MM.1S (cell line): ENCODE measurements at regions not wholly inside any gene's neighbourhood (a gene's known extent, or its start where the extent isn't known, plus 50 kb on each side); places are given as distances from the start of the nearest gene placed in this dataset.

Experiments
- DNase-seq: peaks from one replicate; pipeline ENCODE4 v3.0.0-alpha.2; 2015
- H2AFZ ChIP-seq: fragments of 300-600 bp; sonication (generic); 2 replicates; pipeline ENCODE4 v1.6.0; 2016; ENCODE audit warnings: antibody characterized with exemption, low read length
- H3F3A ChIP-seq: fragments of 300-600 bp; sonication (generic); 2 replicates; pipeline ENCODE4 v1.6.1; 2016; ENCODE audit warnings: mild to moderate bottlenecking, antibody characterized with exemption, low read length, moderate library complexity, mixed read lengths; ENCODE audit not compliant: insufficient read depth
- H3K27ac ChIP-seq: fragments of 300-600 bp; sonication (generic); 2 replicates; pipeline ENCODE4 v1.5.1; 2016; ENCODE audit warnings: mild to moderate bottlenecking, low read length
- H3K27me3 ChIP-seq: fragments of 300-600 bp; sonication (generic); replicated peaks from 2 replicates; pipeline ENCODE4 v1.6.0; 2016; ENCODE audit warnings: low read length; ENCODE audit not compliant: insufficient read depth
- H3K36me3 ChIP-seq: fragments of 300-600 bp; sonication (generic); replicated peaks from 2 replicates; pipeline ENCODE4 v1.6.1; 2016; ENCODE audit warnings: mild to moderate bottlenecking, low read length, mixed read lengths; ENCODE audit not compliant: insufficient read depth
- H3K4me1 ChIP-seq: fragments of 300-600 bp; sonication (generic); 2 replicates; pipeline ENCODE4 v1.6.1; 2016; ENCODE audit warnings: low read length, mixed read lengths
- H3K4me2 ChIP-seq: fragments of 300-600 bp; sonication (generic); 2 replicates; pipeline ENCODE4 v1.6.0; 2016; ENCODE audit warnings: low read depth, low read length
- H3K4me3 ChIP-seq: fragments of 300-600 bp; sonication (generic); 2 replicates; pipeline ENCODE4 v1.5.1; 2016; ENCODE audit warnings: low read length, mixed read lengths
- H3K79me2 ChIP-seq: fragments of 300-600 bp; sonication (generic); 2 replicates; pipeline ENCODE4 v1.6.1; 2016; ENCODE audit warnings: mixed run types, low read length, mixed read lengths
- H3K9ac ChIP-seq: fragments of 300-600 bp; sonication (generic); 2 replicates; pipeline ENCODE4 v1.6.1; 2016; ENCODE audit warnings: low read length, mixed read lengths
- H3K9me2 ChIP-seq: fragments of 300-600 bp; sonication (generic); replicated peaks from 2 replicates; pipeline ENCODE4 v1.6.1; 2016; ENCODE audit warnings: mild to moderate bottlenecking, low read length, mixed read lengths; ENCODE audit not compliant: insufficient read depth
- H3K9me3 ChIP-seq: fragments of 300-600 bp; sonication (generic); replicated peaks from 2 replicates; pipeline ENCODE4 v1.6.1; 2016; ENCODE audit warnings: mild to moderate bottlenecking, low read length, mixed read lengths; ENCODE audit not compliant: insufficient read depth
- H4K20me1 ChIP-seq: fragments of 300-600 bp; sonication (generic); 2 replicates; pipeline ENCODE4 v1.6.1; 2016; ENCODE audit warnings: mild to moderate bottlenecking, low read length, moderate library complexity, mixed read lengths; ENCODE audit not compliant: insufficient read depth
- EZH2 ChIP-seq: fragments of 300-600 bp; sonication (generic); optimal IDR thresholded peaks from 2 replicates; pipeline ENCODE3; 2017; ENCODE audit warnings: low read depth, mild to moderate bottlenecking, antibody characterized with exemption, low read length, mixed read lengths
- EZH2phosphoT487 ChIP-seq: fragments of 300-600 bp; sonication (generic); IDR thresholded peaks from 2 replicates; pipeline ENCODE4 v1.6.1; 2018; ENCODE audit warnings: antibody characterized with exemption, low read length
- TF ChIP-seq, protein P1 (sequence below): fragments of 300-600 bp; sonication (generic); IDR thresholded peaks from 2 replicates; pipeline ENCODE4 v1.5.1; 2016; ENCODE audit warnings: antibody characterized with exemption, low read length, mixed read lengths

GRCh38 chr4:1537410-1538095 is 131.3 kb upstream of the NKX1-1 start:
- no peaks in the 10 kb centered on the region for H3K9me3 ChIP-seq
- TF ChIP-seq EZH2phosphoT487 (no peak), EZH2 (no peak)
- TF ChIP-seq, protein P1, sequence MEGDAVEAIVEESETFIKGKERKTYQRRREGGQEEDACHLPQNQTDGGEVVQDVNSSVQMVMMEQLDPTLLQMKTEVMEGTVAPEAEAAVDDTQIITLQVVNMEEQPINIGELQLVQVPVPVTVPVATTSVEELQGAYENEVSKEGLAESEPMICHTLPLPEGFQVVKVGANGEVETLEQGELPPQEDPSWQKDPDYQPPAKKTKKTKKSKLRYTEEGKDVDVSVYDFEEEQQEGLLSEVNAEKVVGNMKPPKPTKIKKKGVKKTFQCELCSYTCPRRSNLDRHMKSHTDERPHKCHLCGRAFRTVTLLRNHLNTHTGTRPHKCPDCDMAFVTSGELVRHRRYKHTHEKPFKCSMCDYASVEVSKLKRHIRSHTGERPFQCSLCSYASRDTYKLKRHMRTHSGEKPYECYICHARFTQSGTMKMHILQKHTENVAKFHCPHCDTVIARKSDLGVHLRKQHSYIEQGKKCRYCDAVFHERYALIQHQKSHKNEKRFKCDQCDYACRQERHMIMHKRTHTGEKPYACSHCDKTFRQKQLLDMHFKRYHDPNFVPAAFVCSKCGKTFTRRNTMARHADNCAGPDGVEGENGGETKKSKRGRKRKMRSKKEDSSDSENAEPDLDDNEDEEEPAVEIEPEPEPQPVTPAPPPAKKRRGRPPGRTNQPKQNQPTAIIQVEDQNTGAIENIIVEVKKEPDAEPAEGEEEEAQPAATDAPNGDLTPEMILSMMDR = no peak
- H2AFZ ChIP-seq = no peak overlapping the region
- no peaks in the 10 kb centered on the region for H3K36me3 ChIP-seq
- no peaks in the 10 kb centered on the region for H3F3A ChIP-seq
- DNase-seq = no peak
- H3K9ac ChIP-seq = no peak overlapping the region
- no peaks in the 10 kb centered on the region for H4K20me1 ChIP-seq
- H3K27ac ChIP-seq = no peak overlapping the region
- no peaks in the 10 kb centered on the region for H3K79me2 ChIP-seq
- no peaks in the 10 kb centered on the region for H3K9me2 ChIP-seq
- H3K4me2 ChIP-seq = no peak overlapping the region
- no peak overlapping the region for H3K4me3 ChIP-seq
- peaks cover 17% of the 10 kb centered on the region for H3K27me3 ChIP-seq
- no peaks in the 10 kb centered on the region for H3K4me1 ChIP-seq

DNA sequence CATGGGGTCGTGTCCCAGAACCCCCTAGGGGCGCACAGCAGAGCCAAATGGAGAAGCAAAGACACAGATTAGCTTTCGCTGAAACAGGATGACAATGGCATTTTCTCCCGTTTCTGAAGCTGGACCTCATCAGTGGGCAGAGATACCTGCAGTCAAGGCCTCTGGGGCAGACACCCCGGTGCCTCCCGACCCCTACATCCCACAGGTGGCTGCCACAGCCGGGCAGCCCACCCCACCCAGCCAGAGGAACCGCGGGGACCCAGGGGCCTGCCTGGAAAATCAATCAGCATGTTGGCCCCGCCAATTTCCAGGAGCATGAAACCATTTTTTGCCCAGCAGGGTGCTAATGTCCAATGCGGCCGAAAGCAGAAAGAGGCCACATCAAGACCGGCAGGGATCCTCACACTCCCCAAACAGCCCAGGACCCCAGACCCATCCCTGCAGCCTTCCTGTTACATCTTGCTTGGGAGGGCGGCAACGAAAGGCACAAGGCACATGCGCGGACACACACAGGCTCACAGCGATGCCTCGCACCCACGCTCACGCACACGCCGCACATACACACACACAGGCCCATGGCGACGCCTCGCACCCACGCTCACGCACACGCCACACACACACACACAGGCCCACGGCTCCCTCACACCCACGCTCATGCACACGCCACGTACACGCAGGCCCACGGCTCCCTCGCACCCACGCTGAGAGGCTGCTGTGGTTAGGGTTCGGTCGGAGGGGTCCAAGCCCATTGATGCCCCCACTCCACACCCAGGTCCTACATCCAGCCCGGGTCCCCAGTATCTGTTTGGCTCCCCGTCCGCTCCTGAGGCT is 130.6 kb upstream of the NKX1-1 start:
- Histone ChIP-seq H2AFZ (no peak overlapping the region), H3K4me1 (no peaks in the 10 kb centered on the region), H3K9me2 (no peaks in the 10 kb centered on the region), H3K27me3 (peaks cover 12% of the 10 kb centered on the region), H3K4me3 (no peak overlapping the region), H3F3A (no peaks in the 10 kb centered on the region), H4K20me1 (no peaks in the 10 kb centered on the region), H3K79me2 (no peaks in the 10 kb centered on the region), H3K27ac (no peak overlapping the region), H3K36me3 (no peaks in the 10 kb centered on the region), H3K4me2 (no peak overlapping the region), H3K9ac (no peak overlapping the region), H3K9me3 (no peaks in the 10 kb centered on the region)
- no peak for DNase-seq
- TF ChIP-seq, protein P1 = no peak
- TF ChIP-seq EZH2phosphoT487 = no peak
- no peak for TF ChIP-seq EZH2

DNA sequence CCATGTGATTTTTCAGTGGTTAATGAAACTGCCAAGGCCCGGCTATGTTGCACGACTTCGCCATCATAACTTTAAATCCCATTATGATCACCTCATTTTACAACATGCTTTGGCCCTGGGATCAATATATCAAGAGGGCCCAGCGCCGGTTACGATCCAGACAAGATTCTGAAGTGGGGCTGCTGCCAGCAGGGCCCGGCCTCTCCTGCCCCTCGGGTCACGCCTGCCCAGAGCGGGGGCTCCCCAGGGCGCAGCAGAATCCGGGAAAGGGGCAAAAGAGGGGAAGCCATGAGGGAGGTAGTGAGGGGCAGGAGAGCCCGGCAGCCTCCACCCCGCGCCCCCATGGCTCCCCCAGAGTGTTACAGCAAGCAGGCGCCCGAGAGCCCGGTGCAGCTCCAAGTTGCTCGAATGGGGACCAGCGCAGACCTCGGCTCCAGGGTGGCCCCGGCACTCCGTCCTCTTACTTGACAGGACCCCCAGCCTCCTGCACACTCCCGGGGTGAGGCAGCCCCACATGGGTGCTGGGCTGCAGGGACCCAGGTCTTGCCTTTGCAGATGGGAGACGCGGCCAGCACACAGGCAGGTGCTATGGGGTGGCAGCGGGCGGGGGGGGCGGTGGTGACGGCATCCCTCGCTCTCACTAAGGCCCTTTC is 129.8 kb upstream of the NKX1-1 start:
- no peak overlapping the region for H3K4me2 ChIP-seq
- no peak overlapping the region for H3K9ac ChIP-seq
- no peak overlapping the region for H3K4me3 ChIP-seq
- no peaks in the 10 kb centered on the region for H3F3A ChIP-seq
- no peaks in the 10 kb centered on the region for H3K36me3 ChIP-seq
- TF ChIP-seq EZH2 = no peak
- no peak for TF ChIP-seq EZH2phosphoT487
- TF ChIP-seq, protein P1 = no peak
- no peak for DNase-seq
- no peaks in the 10 kb centered on the region for H3K9me2 ChIP-seq
- no peaks in the 10 kb centered on the region for H3K4me1 ChIP-seq
- H4K20me1 ChIP-seq = no peaks in the 10 kb centered on the region
- peaks cover 10% of the 10 kb centered on the region for H3K27me3 ChIP-seq
- no peaks in the 10 kb centered on the region for H3K9me3 ChIP-seq
- no peaks in the 10 kb centered on the region for H3K79me2 ChIP-seq
- no peak overlapping the region for H3K27ac ChIP-seq
- H2AFZ ChIP-seq = no peak overlapping the region
